ENCODE measurements at regions not wholly inside any gene's neighbourhood (a gene's known extent, or its start where the extent isn't known, plus 50 kb on each side); places are given as distances from the start of the nearest gene placed in this dataset.

- Histone ChIP-seq H3K4me2 (peak overlapping the region; percentile 60), H3K9me3 (no peaks in the 10 kb centered on the region), H3K4me1 (peaks cover 58% of the 10 kb centered on the region), H3K4me3 (no peak overlapping the region), H3K27ac (peak overlapping the region; percentile 73 to 89)
- FAIRE-seq (peak; percentile 89), ATAC-seq (peak; percentile 89 to 92), DNase-seq (ENCODE audit: low read depth in 1 of 2, low spot score in 1 of 2) (peak; percentile 57 to 93)
- ChIA-PET POLR2A (interaction anchor here (1.3 kb wide), 1 partner anchor 9 kb away, joined by 12 read pairs; no protein-coding TSS in a partner anchor), CTCF (interaction anchor here (2.6 to 5.0 kb wide), 3 partner anchors 10 to 109 kb away, joined by 13 to 20 read pairs (median 13); no protein-coding TSS in a partner anchor)
- 56% methylated on average over 6 of the region's 6 CpGs for WGBS (ENCODE audit: missing lambda C conversion rate)
- TF ChIP-seq JUNB (IDR thresholded peaks at IDR 0.05) (peak; percentile 90), CHD4 (IDR thresholded peaks at IDR 0.05; ENCODE audit: borderline replicate concordance) (no peak), PHF8 (IDR thresholded peaks at IDR 0.05; ENCODE audit: borderline replicate concordance, low read depth) (no peak), RAD21 (conservative IDR thresholded peaks at IDR 0.05 in 1 of 2, IDR thresholded peaks at IDR 0.05 in 1 of 2) (peak; percentile 21 to 36; a peak in 3 of 5 replicates), FOSL2 (IDR thresholded peaks at IDR 0.05) (peak; percentile 75), FOSL2 (CRISPR knock-in tag; IDR thresholded peaks at IDR 0.05) (peak; percentile 97), EP300 (IDR thresholded peaks at IDR 0.05) (peak; percentile 56 to 79; a peak in 2 of 5 replicates), MAX (IDR thresholded peaks at IDR 0.05) (peak; percentile 77), ZNF302 (CRISPR knock-in tag; IDR thresholded peaks at IDR 0.05) (0 out of 2 replicates have a peak, but pooled peaks have one; percentile 7), GATA3 (IDR thresholded peaks at IDR 0.05; ENCODE audit: borderline replicate concordance) (peak; percentile 94), RFX5 (IDR thresholded peaks at IDR 0.05) (no peak), RCOR1 (IDR thresholded peaks at IDR 0.05; ENCODE audit: low read depth, low read length) (no peak), SMC3 (IDR thresholded peaks at IDR 0.05) (peak; percentile 18; the same call in 1 of the 3 replicates), JUN (IDR thresholded peaks at IDR 0.05) (peak; percentile 72 to 74; a peak in 3 of 5 replicates), CEBPB (IDR thresholded peaks at IDR 0.05) (peak in 1 of 2 experiments; percentile 62; a peak in 2 of 4 replicates), HEYL (CRISPR knock-in tag; IDR thresholded peaks at IDR 0.05) (peak; percentile 64; the same call in 1 of the 2 replicates), FOXS1 (CRISPR knock-in tag; IDR thresholded peaks at IDR 0.05) (0 out of 2 replicates have a peak, but pooled peaks have one; percentile 7), E2F6 (IDR thresholded peaks at IDR 0.05; ENCODE audit: borderline replicate concordance, low read depth) (0 out of 2 replicates have a peak, but pooled peaks have one; percentile 12), SREBF2 (IDR thresholded peaks at IDR 0.05) (no peak), TFCP2L1 (CRISPR knock-in tag; IDR thresholded peaks at IDR 0.05) (no peak), MYC (IDR thresholded peaks at IDR 0.05; ENCODE audit: borderline replicate concordance, low read length) (no peak), EHF (CRISPR knock-in tag; IDR thresholded peaks at IDR 0.05) (0 out of 2 replicates have a peak, but pooled peaks have one; percentile 56), HOXB5 (CRISPR knock-in tag; IDR thresholded peaks at IDR 0.05) (peak; percentile 61), MAFK (IDR thresholded peaks at IDR 0.05; ENCODE audit: partially characterized antibody) (peak; percentile 48), FOSB (CRISPR knock-in tag; IDR thresholded peaks at IDR 0.05) (no peak), BCL3 (IDR thresholded peaks at IDR 0.05) (0 out of 3 replicates have a peak, but pooled peaks have one; percentile 41)
These were observed 105.1 kb upstream of the GALNT15 start for GRCh38 chr3:16069149-16069922.

GRCh38 chr3:16070707-16071106, 103.8 kb upstream of the GALNT15 start:
- no peak overlapping the region for H3K4me2 ChIP-seq
- no peak for FAIRE-seq
- no peaks in the 10 kb centered on the region for H3K9me3 ChIP-seq
- POLR2A ChIA-PET = interaction anchor here (1.1 kb wide), 1 partner anchor 10 kb away, joined by 3 read pairs; no protein-coding TSS in a partner anchor
- ATAC-seq = no peak
- TF ChIP-seq EP300 (IDR thresholded peaks at IDR 0.05) = no peak
- CTCF ChIA-PET = interaction anchor here (1.3 to 3.9 kb wide), 4 partner anchors 11 to 108 kb away, joined by 4 to 17 read pairs (median 8); no protein-coding TSS in a partner anchor
- H3K4me1 ChIP-seq = peaks cover 46% of the 10 kb centered on the region
- H3K4me3 ChIP-seq = no peak overlapping the region
- WGBS (ENCODE audit: missing lambda C conversion rate) = 94% methylated on average over 5 of the region's 5 CpGs
- no peak for DNase-seq (ENCODE audit: low read depth in 1 of 2, low spot score in 1 of 2)
- peak overlapping the region; percentile 73 to 89 for H3K27ac ChIP-seq
